ENCODE measurements at regions not wholly inside any gene's neighbourhood (a gene's known extent, or its start where the extent isn't known, plus 50 kb on each side); places are given as distances from the start of the nearest gene placed in this dataset.

- TF ChIP-seq, protein P1, sequence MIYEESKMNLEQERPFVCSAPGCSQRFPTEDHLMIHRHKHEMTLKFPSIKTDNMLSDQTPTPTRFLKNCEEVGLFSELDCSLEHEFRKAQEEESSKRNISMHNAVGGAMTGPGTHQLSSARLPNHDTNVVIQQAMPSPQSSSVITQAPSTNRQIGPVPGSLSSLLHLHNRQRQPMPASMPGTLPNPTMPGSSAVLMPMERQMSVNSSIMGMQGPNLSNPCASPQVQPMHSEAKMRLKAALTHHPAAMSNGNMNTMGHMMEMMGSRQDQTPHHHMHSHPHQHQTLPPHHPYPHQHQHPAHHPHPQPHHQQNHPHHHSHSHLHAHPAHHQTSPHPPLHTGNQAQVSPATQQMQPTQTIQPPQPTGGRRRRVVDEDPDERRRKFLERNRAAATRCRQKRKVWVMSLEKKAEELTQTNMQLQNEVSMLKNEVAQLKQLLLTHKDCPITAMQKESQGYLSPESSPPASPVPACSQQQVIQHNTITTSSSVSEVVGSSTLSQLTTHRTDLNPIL (CRISPR knock-in tag; IDR thresholded peaks at IDR 0.05; ENCODE audit: low read depth), result no peak
- TF ChIP-seq TOX (CRISPR knock-in tag; IDR thresholded peaks at IDR 0.05; ENCODE audit: borderline replicate concordance) (no peak), ZFP3 (CRISPR knock-in tag; IDR thresholded peaks at IDR 0.05) (no peak), TSHZ2 (CRISPR knock-in tag; IDR thresholded peaks at IDR 0.05) (no peak)
Observed at GRCh38 chr13:97561182-97561581, 127.2 kb downstream of the RAP2A start.

Data from SK-N-SH treated with all-trans-retinoic acid at 6 μM for 48 hours (cell line).